ENCODE measurements at regions not wholly inside any gene's neighbourhood (a gene's known extent, or its start where the extent isn't known, plus 50 kb on each side); places are given as distances from the start of the nearest gene placed in this dataset.

DNA sequence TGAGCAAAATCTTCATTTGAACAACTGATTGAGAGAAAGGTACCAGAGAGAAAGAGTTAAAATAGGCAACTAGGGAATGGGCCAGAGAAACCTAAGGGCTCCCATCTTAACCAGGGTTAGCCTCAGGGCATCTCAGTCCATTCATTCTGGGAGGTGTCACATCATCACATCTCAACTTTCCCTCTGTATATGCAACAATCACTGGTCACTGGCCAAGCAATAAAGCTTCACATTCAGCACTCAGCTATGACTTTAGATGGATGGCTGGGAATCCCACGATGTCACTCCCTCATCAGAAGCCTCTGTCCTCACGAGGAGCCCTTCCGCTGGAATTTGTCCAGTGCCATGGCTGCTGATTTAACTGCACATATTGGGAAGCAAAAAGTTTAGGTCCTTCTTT is 172.1 kb upstream of the MGMT start:
- no peak for DNase-seq

DNA sequence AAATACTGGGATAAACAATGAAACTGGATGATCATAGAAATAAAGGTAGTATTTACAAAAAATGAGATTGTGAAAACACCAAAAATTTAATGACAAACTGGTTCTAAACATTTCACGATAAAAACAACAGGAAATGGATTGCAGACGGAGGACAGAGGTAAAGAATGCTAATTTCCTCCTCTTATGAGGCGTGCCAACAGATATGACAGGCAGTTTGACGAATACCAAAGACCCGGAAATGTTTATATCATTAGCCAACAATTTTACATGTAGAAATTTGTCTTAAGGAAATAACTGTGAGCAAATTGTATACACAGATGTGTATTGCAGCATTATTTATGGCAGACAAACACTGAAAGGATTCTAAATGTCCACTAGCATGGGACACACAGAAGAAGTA is 162.0 kb upstream of the MGMT start:
- no peak for DNase-seq

GRCh38 chr10:129307141-129307540 is 159.9 kb upstream of the MGMT start:
- no peak for DNase-seq

- DNase-seq: no peak
Measured at GRCh38 chr10:129308953-129309564, 158.0 kb upstream of the MGMT start.

DNA sequence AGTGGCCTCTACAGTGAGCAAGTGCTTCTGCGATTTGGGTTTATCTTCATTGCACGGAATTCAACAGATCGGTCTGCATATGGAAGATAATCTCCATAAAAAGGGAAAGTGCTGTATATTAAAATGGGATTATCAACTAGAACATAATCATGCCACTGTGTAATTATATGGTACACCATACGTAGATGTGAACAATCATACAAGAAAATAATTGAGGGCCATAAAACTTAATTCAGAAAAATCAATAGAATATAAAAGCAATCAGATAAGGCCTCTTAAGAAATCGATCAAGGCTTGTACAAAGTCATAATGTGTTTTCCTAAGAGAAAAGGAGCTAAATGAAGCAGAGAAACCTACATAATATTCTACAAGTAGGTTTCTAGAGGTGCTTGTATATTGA is 157.5 kb upstream of the MGMT start:
- DNase-seq: no peak

- DNase-seq: no peak
Measured at GRCh38 chr10:129310881-129311280, 156.2 kb upstream of the MGMT start.

DNA sequence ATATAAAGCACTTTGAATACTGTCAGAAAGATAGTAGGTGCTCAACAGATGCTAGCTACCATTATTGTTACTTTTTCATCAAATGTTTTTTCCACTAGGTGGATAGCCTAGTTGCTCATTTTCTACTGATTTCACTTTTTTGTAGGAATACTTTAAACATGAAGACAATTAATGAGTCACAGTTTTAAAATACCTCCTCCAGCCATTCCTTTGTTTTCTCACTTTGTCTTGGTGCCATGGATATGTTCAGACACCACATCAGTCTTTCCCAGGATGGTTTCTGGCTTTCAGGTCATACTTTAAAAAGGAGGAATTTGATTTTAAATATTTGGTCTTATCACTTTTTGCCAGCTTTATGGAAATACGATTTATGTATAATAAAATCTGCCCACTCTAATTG is 147.1 kb upstream of the MGMT start:
- DNase-seq: no peak

DNA sequence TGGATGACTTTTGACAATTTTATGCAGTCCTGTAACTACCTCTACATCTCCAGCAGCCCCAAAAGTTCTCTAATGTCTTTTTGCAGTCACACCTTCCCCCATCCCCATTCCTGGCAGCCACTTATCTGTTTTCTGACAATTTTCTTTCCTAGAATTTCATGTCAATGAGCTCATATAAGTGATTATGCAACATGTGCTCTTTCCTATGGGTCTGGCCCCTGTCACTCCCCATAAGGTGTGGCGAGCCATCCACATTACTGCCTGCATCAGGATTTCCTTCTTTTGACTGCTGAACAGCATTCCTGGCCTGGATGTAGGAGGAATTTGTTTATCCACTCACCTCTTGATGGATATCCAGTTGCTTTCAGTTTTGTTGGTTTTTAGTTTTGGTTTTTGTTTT is 146.7 kb upstream of the MGMT start:
- no peak for DNase-seq

- no peak for DNase-seq
Measured at GRCh38 chr10:129321727-129322126, 145.3 kb upstream of the MGMT start.

DNA sequence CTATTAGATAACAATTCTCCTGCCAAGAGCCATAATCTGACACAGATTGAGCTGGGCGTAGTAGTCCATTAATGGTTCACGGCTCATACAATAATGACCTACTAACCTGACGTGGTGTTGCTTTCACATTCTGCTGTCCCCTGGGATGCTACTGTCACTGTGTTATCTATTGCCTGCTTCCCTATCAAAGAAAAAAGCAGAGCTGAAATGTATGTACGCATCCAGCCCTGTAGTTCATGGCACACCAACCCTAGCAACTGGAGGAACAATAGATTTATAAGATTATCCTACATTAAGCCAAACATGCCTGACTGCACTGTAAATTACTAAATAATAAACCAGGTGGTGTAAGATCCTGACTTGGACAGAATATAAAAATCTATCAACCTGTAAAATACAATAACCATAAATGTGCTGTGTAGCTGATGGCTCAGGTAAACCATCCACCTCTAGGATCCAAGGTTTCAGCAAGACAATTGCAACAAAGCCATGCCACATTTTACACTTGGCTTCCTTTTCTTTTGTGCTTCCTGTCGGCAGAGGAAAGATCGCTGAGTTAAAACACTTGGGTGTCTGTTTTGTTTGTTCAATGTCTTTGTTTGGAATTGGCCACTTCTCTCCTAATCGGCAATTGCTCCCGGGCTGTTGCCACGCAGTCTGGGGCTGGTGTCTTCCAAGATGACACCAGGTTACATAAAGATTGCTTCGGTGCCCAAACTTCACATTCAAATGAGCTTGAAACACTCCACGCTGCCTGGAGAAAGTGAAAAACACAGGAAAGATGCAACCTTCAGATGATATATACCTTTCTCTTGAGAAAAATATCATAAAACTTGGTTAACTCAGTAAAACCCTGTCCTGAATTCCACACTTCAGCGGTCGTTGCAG is 143.9 kb upstream of the MGMT start:
- no peak for DNase-seq

DNA sequence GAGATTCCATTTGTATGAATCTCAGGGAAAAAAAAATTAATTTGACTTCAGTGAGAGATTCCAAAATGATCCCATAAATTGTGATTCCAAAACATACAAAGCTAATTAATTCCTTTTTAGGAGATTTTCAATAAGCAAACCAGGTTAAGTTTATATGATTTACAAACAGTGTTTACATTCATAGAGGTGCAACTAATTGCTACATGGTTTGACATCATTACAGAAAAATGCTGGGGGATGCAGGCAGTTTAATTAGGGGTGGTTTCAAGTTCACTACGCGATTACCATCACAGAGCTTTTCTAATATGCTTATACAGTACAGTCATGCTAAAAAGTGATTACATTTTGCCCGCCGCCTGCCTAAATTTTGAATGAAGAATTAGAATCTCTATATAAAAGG is 143.2 kb upstream of the MGMT start:
- DNase-seq: no peak

DNA sequence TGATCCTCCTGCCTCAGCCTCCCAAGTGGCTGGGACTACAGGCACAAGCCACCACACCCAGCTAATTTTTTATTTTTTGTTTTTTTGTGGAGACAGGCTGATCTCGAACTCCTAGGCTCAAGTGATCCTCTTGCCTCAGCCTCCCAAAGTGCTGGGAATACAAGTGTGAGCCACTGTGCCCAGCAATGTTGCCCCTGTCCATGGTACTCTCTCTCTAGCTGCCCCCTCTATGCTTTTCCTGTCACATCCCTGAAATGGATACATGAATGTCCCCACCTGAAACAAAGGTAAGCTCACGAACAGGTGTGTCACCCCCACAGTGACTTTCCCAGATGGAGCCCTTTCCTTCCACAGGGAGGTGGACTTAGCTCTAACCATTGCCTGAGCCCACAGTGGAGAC is 141.1 kb upstream of the MGMT start:
- no peak for DNase-seq

DNA sequence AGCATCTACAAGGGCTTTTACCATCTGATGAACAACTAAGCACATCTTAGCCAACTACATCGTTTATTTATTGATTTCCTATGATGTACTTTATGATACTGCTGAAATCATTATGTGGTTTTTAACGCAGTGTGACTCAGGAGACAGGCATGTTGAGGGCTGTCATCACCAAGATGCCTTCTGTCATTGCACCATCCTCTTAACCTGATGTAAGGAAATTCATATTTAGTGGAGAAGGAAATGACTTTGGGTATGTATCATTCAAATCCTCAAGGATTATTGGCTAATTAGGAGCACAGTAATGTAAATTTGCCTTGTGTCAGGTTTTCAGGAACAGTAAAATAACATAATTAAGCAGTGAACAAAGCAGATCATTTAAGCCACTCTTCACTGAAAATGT is 138.5 kb upstream of the MGMT start:
- no peak for DNase-seq

GRCh38 chr10:129329385-129330055 is 137.5 kb upstream of the MGMT start:
- no peak for DNase-seq

- no peak for DNase-seq
Measured at GRCh38 chr10:129330211-129330610, 136.8 kb upstream of the MGMT start.

- no peak for DNase-seq
Measured at GRCh38 chr10:129331207-129331838, 135.7 kb upstream of the MGMT start.

- no peak for DNase-seq
Measured at GRCh38 chr10:129331839-129332220, 135.2 kb upstream of the MGMT start.

DNA sequence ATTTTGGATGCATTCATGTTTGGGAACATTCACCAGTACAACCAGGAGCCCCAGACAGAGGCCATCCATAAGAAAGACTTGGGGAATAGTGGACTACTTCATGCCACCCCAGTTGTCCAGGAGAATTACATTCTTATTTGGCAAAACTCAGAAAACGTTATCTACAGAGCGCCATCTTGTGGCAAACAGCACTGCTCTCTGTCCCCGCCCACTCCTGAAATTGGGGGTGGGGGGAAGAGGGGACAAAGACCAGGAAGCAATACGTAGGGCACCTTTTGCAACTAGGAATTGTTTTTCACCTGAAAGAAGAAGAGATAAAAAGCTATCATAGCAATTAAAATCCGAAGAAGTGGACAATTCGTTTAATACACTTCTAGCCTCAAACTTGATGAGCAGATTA is 134.6 kb upstream of the MGMT start:
- no peak for DNase-seq

GRCh38 chr10:129333706-129334105 is 133.3 kb upstream of the MGMT start:
- DNase-seq: no peak

- no peak for DNase-seq
Measured at GRCh38 chr10:129334266-129334665, 132.8 kb upstream of the MGMT start.

DNA sequence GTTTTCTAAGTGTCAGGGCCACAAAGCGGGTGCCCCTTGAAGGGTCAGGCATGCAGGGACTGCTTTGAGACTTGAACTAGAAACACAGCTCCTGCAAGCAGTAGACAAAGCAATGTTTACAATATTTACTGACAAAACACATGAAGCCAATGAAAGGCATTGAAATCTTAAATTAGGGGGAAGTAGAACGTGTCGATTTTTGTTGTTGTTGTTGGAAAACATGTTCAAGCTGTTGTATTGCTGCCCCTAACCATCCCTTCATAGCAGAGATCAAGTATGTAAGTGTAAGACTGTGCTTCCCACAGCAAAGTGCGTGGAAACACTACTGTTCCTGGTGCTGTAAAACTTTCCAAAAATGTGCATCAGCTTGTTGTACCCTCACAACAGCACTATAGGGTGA is 131.6 kb upstream of the MGMT start:
- no peak for DNase-seq

GRCh38 chr10:129335942-129336341 is 131.1 kb upstream of the MGMT start:
- no peak for DNase-seq

- DNase-seq: no peak
Measured at GRCh38 chr10:129339191-129339590, 127.8 kb upstream of the MGMT start.

Measured in occipital lobe (tissue), 1 donor.